SK-N-SH (cell line): ENCODE measurements at regions not wholly inside any gene's neighbourhood (a gene's known extent, or its start where the extent isn't known, plus 50 kb on each side); places are given as distances from the start of the nearest gene placed in this dataset.

ENCODE experiments used
- EP300 ChIP-seq, 2 experiments: IDR thresholded peaks; 2 replicates each; pipeline versions ENCODE4 v1.4.0 to v1.6.1; 2012; ENCODE audit warnings: borderline replicate concordance in 1 of 2, low read depth in 1 of 2, low read length in 1 of 2
- NFIC ChIP-seq: IDR thresholded peaks from 2 replicates; pipeline ENCODE4 v1.4.0; 2012; ENCODE audit warnings: borderline replicate concordance
- RAD21 ChIP-seq: IDR thresholded peaks from 2 replicates; pipeline ENCODE4 v1.6.1; 2012; ENCODE audit warnings: mild to moderate bottlenecking, low read length
- RFX5 ChIP-seq: IDR thresholded peaks from 2 replicates; pipeline ENCODE4 v1.6.1; 2012; ENCODE audit warnings: mild to moderate bottlenecking, improper control_type of control experiment, low read length
- RXRA ChIP-seq: IDR thresholded peaks from 2 replicates; pipeline ENCODE4 v1.4.0; 2012; ENCODE audit warnings: low read depth, mild to moderate bottlenecking, borderline replicate concordance
- SMC3 ChIP-seq: IDR thresholded peaks from 2 replicates; pipeline ENCODE4 v1.6.1; 2012; ENCODE audit warnings: low read depth, low read length, improper control_type of control experiment
- TAF1 ChIP-seq: IDR thresholded peaks from 2 replicates; pipeline ENCODE4 v1.6.1; 2012; ENCODE audit warnings: low read depth, mild to moderate bottlenecking, low read length, moderate library complexity, borderline replicate concordance
- TCF12 ChIP-seq: IDR thresholded peaks from 2 replicates; pipeline ENCODE4 v1.4.0; 2012
- TF ChIP-seq, protein P1 (sequence below): fragments of 200-600 bp; sonication (generic); IDR thresholded peaks from 2 replicates; pipeline ENCODE4 v1.6.1; 2017; ENCODE audit warnings: antibody characterized with exemption, mild to moderate bottlenecking, moderate library complexity
- TF ChIP-seq, protein P2 (sequence below): fragments of 150-350 bp; IDR thresholded peaks from 2 replicates; pipeline ENCODE4 v1.6.1; 2017; ENCODE audit warnings: antibody characterized with exemption, low read length, low read depth, borderline replicate concordance
- TF ChIP-seq, protein P3 (sequence below): IDR thresholded peaks from 2 replicates; pipeline ENCODE4 v1.4.0; 2012; ENCODE audit warnings: low read depth
- TF ChIP-seq, protein P4 (sequence below): IDR thresholded peaks from 2 replicates; pipeline ENCODE4 v1.6.1; 2012; ENCODE audit warnings: mild to moderate bottlenecking, low read depth, low read length, moderate library complexity

DNA sequence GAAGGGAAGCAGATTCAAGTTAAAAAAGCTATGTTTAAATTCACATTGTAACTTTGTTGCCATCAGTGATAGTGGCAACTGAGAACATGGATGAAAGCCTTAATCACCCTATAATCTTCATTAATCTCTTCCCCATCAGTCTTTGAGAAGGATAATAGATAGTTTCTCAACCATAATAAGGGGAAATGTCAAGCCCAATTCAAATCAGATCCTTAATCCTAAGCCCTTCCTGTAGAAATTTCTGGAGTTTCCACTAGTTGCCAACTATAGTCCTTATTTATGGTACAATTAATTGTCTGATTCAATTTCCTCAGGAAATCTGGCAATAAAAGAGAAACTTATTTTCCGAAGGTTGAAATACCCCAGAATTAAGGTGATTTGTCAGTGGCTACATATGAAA lies 431.8 kb downstream of the ZWINT start:
- TF ChIP-seq, protein P1, sequence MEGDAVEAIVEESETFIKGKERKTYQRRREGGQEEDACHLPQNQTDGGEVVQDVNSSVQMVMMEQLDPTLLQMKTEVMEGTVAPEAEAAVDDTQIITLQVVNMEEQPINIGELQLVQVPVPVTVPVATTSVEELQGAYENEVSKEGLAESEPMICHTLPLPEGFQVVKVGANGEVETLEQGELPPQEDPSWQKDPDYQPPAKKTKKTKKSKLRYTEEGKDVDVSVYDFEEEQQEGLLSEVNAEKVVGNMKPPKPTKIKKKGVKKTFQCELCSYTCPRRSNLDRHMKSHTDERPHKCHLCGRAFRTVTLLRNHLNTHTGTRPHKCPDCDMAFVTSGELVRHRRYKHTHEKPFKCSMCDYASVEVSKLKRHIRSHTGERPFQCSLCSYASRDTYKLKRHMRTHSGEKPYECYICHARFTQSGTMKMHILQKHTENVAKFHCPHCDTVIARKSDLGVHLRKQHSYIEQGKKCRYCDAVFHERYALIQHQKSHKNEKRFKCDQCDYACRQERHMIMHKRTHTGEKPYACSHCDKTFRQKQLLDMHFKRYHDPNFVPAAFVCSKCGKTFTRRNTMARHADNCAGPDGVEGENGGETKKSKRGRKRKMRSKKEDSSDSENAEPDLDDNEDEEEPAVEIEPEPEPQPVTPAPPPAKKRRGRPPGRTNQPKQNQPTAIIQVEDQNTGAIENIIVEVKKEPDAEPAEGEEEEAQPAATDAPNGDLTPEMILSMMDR: no peak
- no peak for TF ChIP-seq TAF1
- TF ChIP-seq, protein P2, sequence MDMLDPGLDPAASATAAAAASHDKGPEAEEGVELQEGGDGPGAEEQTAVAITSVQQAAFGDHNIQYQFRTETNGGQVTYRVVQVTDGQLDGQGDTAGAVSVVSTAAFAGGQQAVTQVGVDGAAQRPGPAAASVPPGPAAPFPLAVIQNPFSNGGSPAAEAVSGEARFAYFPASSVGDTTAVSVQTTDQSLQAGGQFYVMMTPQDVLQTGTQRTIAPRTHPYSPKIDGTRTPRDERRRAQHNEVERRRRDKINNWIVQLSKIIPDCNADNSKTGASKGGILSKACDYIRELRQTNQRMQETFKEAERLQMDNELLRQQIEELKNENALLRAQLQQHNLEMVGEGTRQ: no peak
- TF ChIP-seq, protein P3, sequence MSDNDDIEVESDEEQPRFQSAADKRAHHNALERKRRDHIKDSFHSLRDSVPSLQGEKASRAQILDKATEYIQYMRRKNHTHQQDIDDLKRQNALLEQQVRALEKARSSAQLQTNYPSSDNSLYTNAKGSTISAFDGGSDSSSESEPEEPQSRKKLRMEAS: no peak
- TF ChIP-seq SMC3: no peak
- no peak for TF ChIP-seq NFIC
- no peak for TF ChIP-seq TCF12
- TF ChIP-seq, protein P4, sequence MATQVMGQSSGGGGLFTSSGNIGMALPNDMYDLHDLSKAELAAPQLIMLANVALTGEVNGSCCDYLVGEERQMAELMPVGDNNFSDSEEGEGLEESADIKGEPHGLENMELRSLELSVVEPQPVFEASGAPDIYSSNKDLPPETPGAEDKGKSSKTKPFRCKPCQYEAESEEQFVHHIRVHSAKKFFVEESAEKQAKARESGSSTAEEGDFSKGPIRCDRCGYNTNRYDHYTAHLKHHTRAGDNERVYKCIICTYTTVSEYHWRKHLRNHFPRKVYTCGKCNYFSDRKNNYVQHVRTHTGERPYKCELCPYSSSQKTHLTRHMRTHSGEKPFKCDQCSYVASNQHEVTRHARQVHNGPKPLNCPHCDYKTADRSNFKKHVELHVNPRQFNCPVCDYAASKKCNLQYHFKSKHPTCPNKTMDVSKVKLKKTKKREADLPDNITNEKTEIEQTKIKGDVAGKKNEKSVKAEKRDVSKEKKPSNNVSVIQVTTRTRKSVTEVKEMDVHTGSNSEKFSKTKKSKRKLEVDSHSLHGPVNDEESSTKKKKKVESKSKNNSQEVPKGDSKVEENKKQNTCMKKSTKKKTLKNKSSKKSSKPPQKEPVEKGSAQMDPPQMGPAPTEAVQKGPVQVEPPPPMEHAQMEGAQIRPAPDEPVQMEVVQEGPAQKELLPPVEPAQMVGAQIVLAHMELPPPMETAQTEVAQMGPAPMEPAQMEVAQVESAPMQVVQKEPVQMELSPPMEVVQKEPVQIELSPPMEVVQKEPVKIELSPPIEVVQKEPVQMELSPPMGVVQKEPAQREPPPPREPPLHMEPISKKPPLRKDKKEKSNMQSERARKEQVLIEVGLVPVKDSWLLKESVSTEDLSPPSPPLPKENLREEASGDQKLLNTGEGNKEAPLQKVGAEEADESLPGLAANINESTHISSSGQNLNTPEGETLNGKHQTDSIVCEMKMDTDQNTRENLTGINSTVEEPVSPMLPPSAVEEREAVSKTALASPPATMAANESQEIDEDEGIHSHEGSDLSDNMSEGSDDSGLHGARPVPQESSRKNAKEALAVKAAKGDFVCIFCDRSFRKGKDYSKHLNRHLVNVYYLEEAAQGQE: no peak
- no peak for TF ChIP-seq EP300 (IDR thresholded peaks at IDR 0.05; ENCODE audit: borderline replicate concordance in 1 of 2, low read depth in 1 of 2, low read length in 1 of 2)
- TF ChIP-seq RFX5: no peak
- no peak for TF ChIP-seq RXRA
- TF ChIP-seq RAD21: no peak
